ENCODE measurements at regions not wholly inside any gene's neighbourhood (a gene's known extent, or its start where the extent isn't known, plus 50 kb on each side); places are given as distances from the start of the nearest gene placed in this dataset.

GRCh38 chr3:104402902-104403301 is 963.8 kb upstream of the ALCAM start:
- no peak overlapping the region for H4K8ac ChIP-seq (replicated peaks; ENCODE audit: insufficient read length, low read depth, low read length)
- H3K27me3 Mint-ChIP-seq (ENCODE audit: low read depth), result no peaks in the 10 kb centered on the region
- H3K27me3 ChIP-seq (ENCODE audit: insufficient read depth, low read length), result no peaks in the 10 kb centered on the region
- H3K79me2 ChIP-seq (ENCODE audit: insufficient read depth, low read length), result no peaks in the 10 kb centered on the region
- no peak overlapping the region for H2AFZ ChIP-seq (ENCODE audit: low read length)
- no peak overlapping the region for H3K4me3 Mint-ChIP-seq
- no peak overlapping the region for H3K56ac ChIP-seq (ENCODE audit: insufficient read length, low read depth, low read length)
- no peak for TF ChIP-seq CTCF (conservative IDR thresholded peaks at IDR 0.05)
- no peak overlapping the region for H3T11ph ChIP-seq (ENCODE audit: low read length)
- no peaks in the 10 kb centered on the region for H3K4me1 ChIP-seq (ENCODE audit: insufficient read depth, low read length)
- no peaks in the 10 kb centered on the region for H3K4me1 Mint-ChIP-seq
- H3K14ac ChIP-seq (ENCODE audit: insufficient read depth, low read length), result no peak overlapping the region
- H2BK5ac ChIP-seq (ENCODE audit: insufficient read length, low read length), result no peak overlapping the region
- no peak overlapping the region for H4K5ac ChIP-seq (ENCODE audit: insufficient read length, low read depth, low read length)
- no peaks in the 10 kb centered on the region for H3K23me2 ChIP-seq (ENCODE audit: insufficient read length, low read depth, low read length, poor library complexity, severe bottlenecking)
- H4K91ac ChIP-seq (ENCODE audit: insufficient read length, low read depth, low read length), result no peak overlapping the region
- H3K36me3 Mint-ChIP-seq (ENCODE audit: insufficient read depth in 1 of 3, low read depth in 3 of 3), result peaks cover 7 to 10% (median 9%) of the 10 kb centered on the region in 3 experiments; a peak in 6 of 7 replicates
- H3K4ac ChIP-seq (ENCODE audit: low read depth, low read length), result no peak overlapping the region
- WGBS (ENCODE audit: extremely low coverage, insufficient read length, low lambda C conversion rate), result no CpG with 5 or more reads among the region's 2 CpGs
- no peak overlapping the region for H2BK12ac ChIP-seq (ENCODE audit: insufficient read length, low read depth, low read length)
- H4K20me1 ChIP-seq (ENCODE audit: control insufficient read depth, insufficient read depth, insufficient read length), result no peaks in the 10 kb centered on the region
- no peak overlapping the region for H3K27ac ChIP-seq (ENCODE audit: insufficient read length, low read depth, low read length)
- H2BK120ac ChIP-seq (ENCODE audit: low read depth, low read length, poor library complexity, severe bottlenecking), result no peak overlapping the region
- H3K23ac ChIP-seq (ENCODE audit: insufficient read length, low read depth, low read length), result no peak overlapping the region
- no peak overlapping the region for H2AK5ac ChIP-seq (ENCODE audit: insufficient read length, low read length)
- no peaks in the 10 kb centered on the region for H3K9me3 ChIP-seq (ENCODE audit: control insufficient read depth, low read depth, low read length)
- DNase-seq, result no peak
- peaks cover 2 to 13% of the 10 kb centered on the region in 2 experiments; a peak in 4 of 5 replicates for H3K9me3 Mint-ChIP-seq
- H3K4me2 ChIP-seq (ENCODE audit: insufficient read depth, insufficient read length, low read length), result no peak overlapping the region
- H2BK15ac ChIP-seq (ENCODE audit: low read depth, low read length), result no peak overlapping the region
- H2BK20ac ChIP-seq (ENCODE audit: low read depth, low read length, poor library complexity, severe bottlenecking), result no peak overlapping the region
- no peak overlapping the region for H3K27ac Mint-ChIP-seq
- H3K9ac ChIP-seq (ENCODE audit: extremely low read depth, insufficient read length, low read length), result no peak overlapping the region
- H3K18ac ChIP-seq (ENCODE audit: insufficient read length, low read depth, low read length), result no peak overlapping the region
- no peaks in the 10 kb centered on the region for H3K79me1 ChIP-seq (ENCODE audit: insufficient read depth, low read depth, low read length, poor library complexity, severe bottlenecking)
